Endothelial cell of umbilical vein (primary cell): ENCODE measurements at regions not wholly inside any gene's neighbourhood (a gene's known extent, or its start where the extent isn't known, plus 50 kb on each side); places are given as distances from the start of the nearest gene placed in this dataset.

Source experiments
- CTCF ChIP-seq, 2 donors: IDR thresholded peaks; 1 replicate in 1 of 2; 2 replicates in 1 of 2; pipeline ENCODE4 v1.5.1; 2011; ENCODE audit warnings: low read length in 2 of 2, mild to moderate bottlenecking in 2 of 2, moderate library complexity in 2 of 2, control low read depth in 1 of 2, inconsistent platforms in 1 of 2, low read depth in 1 of 2; ENCODE audit not compliant: insufficient read depth in 1 of 2; ENCODE audit errors: extremely low read depth in 1 of 2
- EZH2 ChIP-seq: IDR thresholded peaks from 2 replicates; pipeline ENCODE4 v1.6.1; 2012; ENCODE audit warnings: borderline replicate concordance, low read depth, mild to moderate bottlenecking, moderate library complexity, low read length, inconsistent platforms; ENCODE audit not compliant: severe bottlenecking
- GATA2 ChIP-seq: IDR thresholded peaks from 2 replicates; pipeline ENCODE4 v1.7.0; 2011; ENCODE audit warnings: low read depth, mild to moderate bottlenecking, moderate library complexity, mixed read lengths, low read length; ENCODE audit not compliant: insufficient read length, insufficient read depth
- MAX ChIP-seq: IDR thresholded peaks from 2 replicates; pipeline ENCODE4 v1.6.1; 2011; ENCODE audit not compliant: insufficient read depth, insufficient read length
- POLR2A ChIP-seq: IDR thresholded peaks from 2 replicates; pipeline ENCODE4 v1.6.1; 2012; ENCODE audit warnings: low read depth, mild to moderate bottlenecking, control low read depth, low read length

GRCh38 chr1:55483523-55483922, 268.4 kb upstream of the USP24 start:
- TF ChIP-seq CTCF (IDR thresholded peaks at IDR 0.05; ENCODE audit: extremely low read depth in 1 of 2, insufficient read depth in 1 of 2, low read depth in 1 of 2, low read length in 2 of 2) (no peak), GATA2 (no peak), EZH2 (no peak), MAX (no peak), POLR2A (no peak)
